Fibroblast of pulmonary artery (primary cell): ENCODE measurements at regions not wholly inside any gene's neighbourhood (a gene's known extent, or its start where the extent isn't known, plus 50 kb on each side); places are given as distances from the start of the nearest gene placed in this dataset.
"Not testable (repeated sequence)": the region's sequence is repeated elsewhere in the genome, so short reads cannot be mapped to it uniquely, and the experiment has no call there.

Experiments
- DNase-seq: peaks from one replicate; pipeline ENCODE4 v3.0.0-alpha.2; 2010; ENCODE audit warnings: low read depth
- H3K4me3 ChIP-seq: replicated peaks from 2 replicates; pipeline ENCODE4 v1.5.1; 2011; ENCODE audit warnings: low read depth, mild to moderate bottlenecking, control low read depth, low read length, moderate library complexity
- CTCF ChIP-seq: IDR thresholded peaks from 2 replicates; pipeline ENCODE4 v1.5.1; 2011; ENCODE audit warnings: mild to moderate bottlenecking, control low read depth, low read length, inconsistent platforms; ENCODE audit errors: missing control alignments

GRCh38 chr18:30160124-30160523 lies 882.4 kb downstream of the DSC3 start:
- no peak for DNase-seq
- no peak overlapping the region for H3K4me3 ChIP-seq
- no peak for TF ChIP-seq CTCF

GRCh38 chr18:30150586-30151250 lies 891.8 kb downstream of the DSC3 start:
- no peak for TF ChIP-seq CTCF
- H3K4me3 ChIP-seq = no peak overlapping the region
- DNase-seq = no peak

- no peak overlapping the region for H3K4me3 ChIP-seq
- DNase-seq = no peak
Observed at GRCh38 chr18:30149585-30149984, 893.0 kb downstream of the DSC3 start.

GRCh38 chr18:30142870-30143269 lies 899.7 kb downstream of the DSC3 start:
- TF ChIP-seq CTCF = no peak
- no peak for DNase-seq
- no peak overlapping the region for H3K4me3 ChIP-seq

More at GRCh38 chr18:30149585-30149984, 893.0 kb downstream of the DSC3 start:
- no peak for TF ChIP-seq CTCF

- no peak for DNase-seq
- no peak overlapping the region for H3K4me3 ChIP-seq
- TF ChIP-seq CTCF = no peak
Observed at GRCh38 chr18:30142248-30142647, 900.3 kb downstream of the DSC3 start.

GRCh38 chr18:30141506-30141905 lies 901.0 kb downstream of the DSC3 start:
- DNase-seq, H3K4me3 ChIP-seq: not testable (repeated sequence)

- H3K4me3 ChIP-seq = no peak overlapping the region
- no peak for DNase-seq
- TF ChIP-seq CTCF = no peak
Observed at GRCh38 chr18:30139631-30140287, 902.8 kb downstream of the DSC3 start.
